SJSA1 (cell line): ENCODE measurements at regions not wholly inside any gene's neighbourhood (a gene's known extent, or its start where the extent isn't known, plus 50 kb on each side); places are given as distances from the start of the nearest gene placed in this dataset.
A peak's percentile ranks its signal among the peaks of the same experiment; 100 is the strongest.
"Not testable (repeated sequence)": the region's sequence is repeated elsewhere in the genome, so short reads cannot be mapped to it uniquely, and the experiment has no call there.

ENCODE experiments used
- DNase-seq, 2 experiments: peaks; one replicate each; pipeline ENCODE4 v3.0.0-alpha.2; 2015 to 2020; ENCODE audit warnings: low spot score in 2 of 2, low read depth in 1 of 2
- H3K27ac ChIP-seq: fragments of 250-450 bp; sonication (Bioruptor Pico); 2 replicates; pipeline ENCODE4 v1.5.1; 2020; ENCODE audit warnings: mild to moderate bottlenecking, moderate library complexity
- H3K27me3 ChIP-seq: fragments of 250-450 bp; sonication (Bioruptor Pico); replicated peaks from 2 replicates; pipeline ENCODE4 v1.5.1; 2020; ENCODE audit warnings: mild to moderate bottlenecking, moderate library complexity
- H3K36me3 ChIP-seq: fragments of 250-450 bp; sonication (Bioruptor Pico); 2 replicates; pipeline ENCODE4 v1.5.1; 2020; ENCODE audit warnings: mild to moderate bottlenecking
- H3K4me1 ChIP-seq: fragments of 250-450 bp; sonication (Bioruptor Pico); replicated peaks from 2 replicates; pipeline ENCODE4 v1.6.1; 2021; ENCODE audit warnings: mild to moderate bottlenecking
- H3K4me3 ChIP-seq: fragments of 250-450 bp; sonication (Bioruptor Pico); 2 replicates; pipeline ENCODE4 v1.5.1; 2020; ENCODE audit warnings: mild to moderate bottlenecking
- H3K9me3 ChIP-seq: fragments of 250-450 bp; sonication (Bioruptor Pico); replicated peaks from 2 replicates; pipeline ENCODE4 v1.5.1; 2020; ENCODE audit warnings: mild to moderate bottlenecking

DNA sequence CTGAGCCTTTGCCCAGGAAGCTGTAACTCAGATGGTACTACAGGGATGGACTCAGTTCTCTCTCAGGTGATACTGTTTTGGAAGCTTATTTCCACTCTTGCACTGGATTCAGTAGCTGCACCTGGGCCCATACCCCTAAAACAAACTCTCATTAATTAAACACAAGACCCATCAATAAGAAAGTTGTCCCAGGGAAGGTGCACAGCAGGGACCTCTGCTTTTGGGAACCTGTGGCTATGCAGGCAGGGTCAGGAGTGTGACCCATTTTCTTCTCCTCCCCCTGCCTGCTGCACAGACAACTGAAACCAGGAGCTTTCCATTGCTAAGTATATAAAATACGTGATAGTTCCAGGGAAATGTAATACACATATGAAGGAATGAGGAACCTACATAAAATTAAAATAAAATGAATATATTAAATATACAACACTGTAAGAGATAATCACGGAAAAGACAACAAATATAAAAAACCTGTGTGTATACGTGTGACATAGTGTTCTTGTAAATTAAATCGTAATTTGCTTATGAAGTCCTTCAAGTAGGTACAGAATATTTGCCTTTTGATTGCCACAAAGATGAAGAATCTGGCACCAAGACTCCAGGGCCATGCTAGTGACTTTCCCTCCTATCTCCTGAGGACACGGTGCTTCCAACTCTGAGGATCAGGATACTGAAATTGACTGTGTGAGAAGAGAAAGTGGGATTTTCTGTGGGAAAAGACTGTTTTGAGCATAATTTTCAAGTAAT lies 101.6 kb upstream of the GOLGA6L6 start:
- Histone ChIP-seq H3K9me3 (no peaks in the 10 kb centered on the region), H3K36me3 (no peaks in the 10 kb centered on the region), H3K27me3 (peaks cover 20% of the 10 kb centered on the region; the same call in 1 of the 2 replicates), H3K4me3 (no peak overlapping the region), H3K27ac (no peak overlapping the region), H3K4me1 (no peaks in the 10 kb centered on the region)
- no peak for DNase-seq

GRCh38 chr15:20642054-20642767 lies 100.6 kb upstream of the GOLGA6L6 start:
- H3K4me1 ChIP-seq: no peaks in the 10 kb centered on the region
- DNase-seq: no peak

GRCh38 chr15:20640427-20640826 lies 98.8 kb upstream of the GOLGA6L6 start:
- H3K4me1 ChIP-seq, H3K4me3 ChIP-seq, H3K9me3 ChIP-seq, H3K27ac ChIP-seq, H3K36me3 ChIP-seq, DNase-seq: not testable (repeated sequence)
- H3K27me3 ChIP-seq: peaks cover 13% of the 10 kb centered on the region; the same call in 1 of the 2 replicates

More at GRCh38 chr15:20642054-20642767, 100.6 kb upstream of the GOLGA6L6 start:
- no peak overlapping the region for H3K27ac ChIP-seq
- H3K4me3 ChIP-seq: no peak overlapping the region
- peaks cover 20% of the 10 kb centered on the region; the same call in 1 of the 2 replicates for H3K27me3 ChIP-seq
- no peaks in the 10 kb centered on the region for H3K36me3 ChIP-seq
- H3K9me3 ChIP-seq: no peaks in the 10 kb centered on the region

- not testable (repeated sequence) for H3K36me3 ChIP-seq, H3K27ac ChIP-seq, DNase-seq, H3K4me1 ChIP-seq, H3K9me3 ChIP-seq, H3K4me3 ChIP-seq
- peaks cover 13% of the 10 kb centered on the region; the same call in 1 of the 2 replicates for H3K27me3 ChIP-seq
These were observed 97.6 kb upstream of the GOLGA6L6 start for GRCh38 chr15:20639224-20639623.

DNA sequence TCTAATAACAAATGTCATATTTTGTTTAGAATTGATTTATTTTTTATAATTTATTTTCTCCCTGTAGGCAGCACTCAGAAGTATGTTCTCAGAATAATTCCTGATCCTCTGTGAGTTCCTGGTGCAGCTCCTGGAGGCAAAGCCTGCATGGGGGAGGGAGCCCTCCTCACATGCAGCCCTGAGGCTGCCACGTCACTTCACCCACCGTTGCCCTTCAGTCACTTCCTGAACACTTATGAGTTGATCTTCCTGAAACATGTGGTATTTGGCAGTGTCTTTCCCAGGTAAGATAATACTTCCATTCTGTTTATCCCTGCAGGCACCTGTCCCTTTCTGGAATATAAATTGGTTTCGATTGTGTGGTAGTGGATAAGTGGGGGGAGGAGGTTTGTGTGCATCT lies 95.9 kb upstream of the GOLGA6L6 start:
- H3K36me3 ChIP-seq, DNase-seq, H3K27me3 ChIP-seq, H3K4me3 ChIP-seq, H3K9me3 ChIP-seq, H3K27ac ChIP-seq, H3K4me1 ChIP-seq: not testable (repeated sequence)

- not testable (repeated sequence) for DNase-seq, H3K27ac ChIP-seq, H3K27me3 ChIP-seq, H3K36me3 ChIP-seq, H3K4me3 ChIP-seq, H3K9me3 ChIP-seq, H3K4me1 ChIP-seq
These were observed 87.9 kb upstream of the GOLGA6L6 start for GRCh38 chr15:20629526-20629925.

DNA sequence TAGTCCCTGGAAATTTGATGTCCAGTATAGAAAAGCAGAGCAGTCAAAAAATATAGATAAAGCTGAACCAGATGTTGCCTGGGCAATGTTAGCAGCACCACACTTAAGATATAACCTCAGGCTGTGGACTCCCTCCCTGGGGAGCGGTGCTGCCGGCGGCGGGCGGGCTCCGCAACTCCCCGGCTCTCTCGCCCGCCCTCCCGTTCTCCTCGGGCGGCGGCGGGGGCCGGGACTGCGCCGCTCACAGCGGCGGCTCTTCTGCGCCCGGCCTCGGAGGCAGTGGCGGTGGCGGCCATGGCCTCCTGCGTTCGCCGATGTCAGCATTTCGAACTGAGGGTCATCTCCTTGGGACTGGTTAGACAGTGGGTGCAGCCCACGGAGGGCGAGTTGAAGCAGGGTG lies 86.9 kb upstream of the GOLGA6L6 start:
- not testable (repeated sequence) for H3K9me3 ChIP-seq, H3K36me3 ChIP-seq, H3K4me1 ChIP-seq, H3K27me3 ChIP-seq, DNase-seq, H3K27ac ChIP-seq, H3K4me3 ChIP-seq

GRCh38 chr15:20625469-20625868 lies 83.9 kb upstream of the GOLGA6L6 start:
- not testable (repeated sequence) for H3K4me1 ChIP-seq, H3K4me3 ChIP-seq, DNase-seq, H3K27ac ChIP-seq, H3K27me3 ChIP-seq, H3K36me3 ChIP-seq, H3K9me3 ChIP-seq

DNA sequence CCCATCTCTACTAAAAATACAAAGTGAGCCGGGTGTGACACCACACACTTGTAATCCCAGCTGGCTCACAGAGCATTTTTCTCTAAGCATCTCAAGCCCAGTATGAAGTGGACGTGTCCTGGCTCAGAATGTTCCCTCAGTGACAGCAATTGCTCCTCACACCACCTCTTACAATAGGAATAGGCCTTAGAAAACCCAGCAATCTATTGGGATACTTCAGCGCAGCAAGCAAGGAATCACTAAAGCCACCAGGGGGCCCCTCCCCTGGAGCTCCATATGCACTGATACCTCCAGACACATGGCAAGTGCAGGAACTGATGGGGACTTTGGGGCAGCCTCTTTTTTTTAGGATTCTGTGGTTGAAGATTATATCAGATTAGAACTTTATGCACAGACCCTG lies 82.5 kb upstream of the GOLGA6L6 start:
- DNase-seq: not testable (repeated sequence)

DNA sequence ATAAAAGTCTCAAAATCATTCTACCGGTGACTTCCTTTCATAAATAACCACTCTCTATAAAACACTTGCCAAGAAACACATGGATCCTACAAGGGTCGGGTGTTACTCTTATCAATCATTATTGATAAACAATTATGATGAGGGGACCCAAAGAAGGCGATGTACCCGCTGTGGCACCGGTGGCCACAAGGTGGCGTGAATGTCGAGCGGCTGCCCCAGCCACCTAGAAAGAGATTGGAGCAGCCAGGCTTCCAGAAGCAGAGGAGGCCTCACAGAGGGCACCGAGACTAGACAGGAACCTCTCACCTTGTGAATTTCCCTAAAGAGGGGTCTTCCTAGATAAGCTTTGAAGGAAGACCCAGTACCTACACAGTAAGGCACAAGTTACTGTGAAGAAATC lies 80.5 kb upstream of the GOLGA6L6 start:
- not testable (repeated sequence) for H3K36me3 ChIP-seq, H3K27me3 ChIP-seq, H3K9me3 ChIP-seq, H3K4me1 ChIP-seq, H3K4me3 ChIP-seq, H3K27ac ChIP-seq, DNase-seq

More for the DNA sequence above, 82.5 kb upstream of the GOLGA6L6 start:
- not testable (repeated sequence) for H3K9me3 ChIP-seq, H3K36me3 ChIP-seq, H3K4me3 ChIP-seq, H3K27ac ChIP-seq, H3K27me3 ChIP-seq, H3K4me1 ChIP-seq

- not testable (repeated sequence) for H3K36me3 ChIP-seq, H3K4me1 ChIP-seq, H3K27me3 ChIP-seq, H3K9me3 ChIP-seq, H3K27ac ChIP-seq, H3K4me3 ChIP-seq, DNase-seq
These were observed 72.9 kb upstream of the GOLGA6L6 start for GRCh38 chr15:20614549-20614948.

- not testable (repeated sequence) for H3K27ac ChIP-seq, H3K4me3 ChIP-seq, DNase-seq
These were observed 71.2 kb upstream of the GOLGA6L6 start for GRCh38 chr15:20612796-20613195.

DNA sequence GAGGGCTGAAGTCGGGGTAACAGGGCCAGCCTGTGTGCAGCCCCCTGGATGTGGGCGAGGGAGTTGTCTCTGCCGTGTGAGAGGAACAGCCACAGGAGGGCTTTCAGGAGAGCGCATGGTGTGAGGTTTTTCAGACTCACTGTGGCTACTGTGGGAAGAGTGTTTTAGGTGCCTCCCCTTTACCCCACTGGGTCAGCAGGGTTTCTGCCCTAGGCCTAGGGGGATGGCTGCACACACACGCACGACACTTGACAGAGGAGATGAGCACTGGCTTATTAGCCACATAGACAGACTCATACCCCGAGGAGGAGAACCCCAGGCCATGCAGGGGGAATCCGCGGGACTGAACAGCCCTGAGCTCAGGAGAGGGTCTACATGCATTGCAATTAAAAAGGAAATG lies 70.8 kb upstream of the GOLGA6L6 start:
- not testable (repeated sequence) for H3K36me3 ChIP-seq, H3K27me3 ChIP-seq, H3K4me1 ChIP-seq, H3K4me3 ChIP-seq, H3K9me3 ChIP-seq, H3K27ac ChIP-seq
- DNase-seq: peak in 1 of 2 experiments; percentile 29

More at GRCh38 chr15:20612796-20613195, 71.2 kb upstream of the GOLGA6L6 start:
- not testable (repeated sequence) for H3K9me3 ChIP-seq, H3K4me1 ChIP-seq, H3K27me3 ChIP-seq, H3K36me3 ChIP-seq

DNA sequence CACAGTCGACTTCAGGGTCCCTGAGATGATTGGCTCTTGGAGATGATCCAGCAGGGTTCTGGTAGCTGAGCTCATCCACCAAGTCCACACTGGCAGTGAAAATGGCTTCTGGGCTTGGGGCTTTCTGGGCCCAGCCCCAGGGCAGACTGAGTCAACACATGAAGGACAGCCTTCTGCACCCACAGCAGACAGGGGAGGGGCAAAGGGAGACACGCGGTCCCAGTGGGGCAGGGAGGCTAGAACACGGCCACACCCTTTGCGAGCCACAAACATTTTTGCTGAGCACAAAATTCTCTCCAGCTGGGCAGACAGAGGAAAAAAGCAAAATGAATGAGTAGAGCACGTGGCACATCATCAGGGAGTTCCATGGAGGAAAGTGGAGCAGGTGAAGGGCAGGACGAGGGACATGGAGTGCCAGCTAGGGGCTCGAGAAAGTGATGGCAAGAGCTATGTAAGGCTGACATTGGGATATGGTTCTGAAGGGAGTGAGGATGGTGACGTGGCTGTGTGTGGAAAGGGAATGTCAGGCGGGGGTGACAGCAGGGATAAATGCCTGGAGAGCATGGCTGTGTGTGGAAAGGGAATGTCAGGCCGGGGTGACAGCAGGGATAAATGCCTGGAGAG lies 70.2 kb upstream of the GOLGA6L6 start:
- not testable (repeated sequence) for H3K4me3 ChIP-seq, H3K27ac ChIP-seq, H3K36me3 ChIP-seq, H3K27me3 ChIP-seq, H3K9me3 ChIP-seq, DNase-seq, H3K4me1 ChIP-seq
